ENCODE measurements at regions not wholly inside any gene's neighbourhood (a gene's known extent, or its start where the extent isn't known, plus 50 kb on each side); places are given as distances from the start of the nearest gene placed in this dataset.
"Not testable (repeated sequence)": the region's sequence is repeated elsewhere in the genome, so short reads cannot be mapped to it uniquely, and the experiment has no call there.

GRCh38 chr21:9037588-9038544 lies 1483.5 kb upstream of the TPTE start:
- H3K9me3 ChIP-seq (ENCODE audit: control insufficient read depth, insufficient read depth, low read length); H3K4me3 ChIP-seq (ENCODE audit: low read length); H3K27me3 ChIP-seq (ENCODE audit: control insufficient read depth, insufficient read depth, low read length); DNase-seq (ENCODE audit: low read depth, low spot score); H3K27ac ChIP-seq (ENCODE audit: low read length); H3K4me1 ChIP-seq (ENCODE audit: control insufficient read depth, insufficient read depth, low read length); H3K36me3 ChIP-seq (ENCODE audit: control insufficient read depth, insufficient read depth, low read length): not testable (repeated sequence)
- no CpG with 5 or more reads among the region's 39 CpGs for WGBS (ENCODE audit: insufficient coverage, insufficient read length)

- WGBS (ENCODE audit: insufficient coverage, insufficient read length): no CpG with 5 or more reads among the region's 45 CpGs
Measured at GRCh38 chr21:9039520-9040365, 1481.6 kb upstream of the TPTE start.

GRCh38 chr21:9040406-9040805 lies 1481.0 kb upstream of the TPTE start:
- H3K36me3 ChIP-seq (ENCODE audit: control insufficient read depth, insufficient read depth, low read length); H3K27me3 ChIP-seq (ENCODE audit: control insufficient read depth, insufficient read depth, low read length); H3K4me1 ChIP-seq (ENCODE audit: control insufficient read depth, insufficient read depth, low read length); H3K27ac ChIP-seq (ENCODE audit: low read length); H3K4me3 ChIP-seq (ENCODE audit: low read length); H3K9me3 ChIP-seq (ENCODE audit: control insufficient read depth, insufficient read depth, low read length); DNase-seq (ENCODE audit: low read depth, low spot score): not testable (repeated sequence)
- WGBS (ENCODE audit: insufficient coverage, insufficient read length): no CpG with 5 or more reads among the region's 19 CpGs

More at GRCh38 chr21:9039520-9040365, 1481.6 kb upstream of the TPTE start:
- not testable (repeated sequence) for H3K27ac ChIP-seq (ENCODE audit: low read length); H3K4me1 ChIP-seq (ENCODE audit: control insufficient read depth, insufficient read depth, low read length); H3K9me3 ChIP-seq (ENCODE audit: control insufficient read depth, insufficient read depth, low read length); DNase-seq (ENCODE audit: low read depth, low spot score); H3K36me3 ChIP-seq (ENCODE audit: control insufficient read depth, insufficient read depth, low read length); H3K27me3 ChIP-seq (ENCODE audit: control insufficient read depth, insufficient read depth, low read length); H3K4me3 ChIP-seq (ENCODE audit: low read length)

- not testable (repeated sequence) for H3K9me3 ChIP-seq (ENCODE audit: control insufficient read depth, insufficient read depth, low read length); H3K4me1 ChIP-seq (ENCODE audit: control insufficient read depth, insufficient read depth, low read length); H3K36me3 ChIP-seq (ENCODE audit: control insufficient read depth, insufficient read depth, low read length); H3K27me3 ChIP-seq (ENCODE audit: control insufficient read depth, insufficient read depth, low read length); DNase-seq (ENCODE audit: low read depth, low spot score); H3K4me3 ChIP-seq (ENCODE audit: low read length); H3K27ac ChIP-seq (ENCODE audit: low read length)
- no CpG with 5 or more reads among the region's 33 CpGs for WGBS (ENCODE audit: insufficient coverage, insufficient read length)
Measured at GRCh38 chr21:9041175-9041948, 1480.0 kb upstream of the TPTE start.

- WGBS (ENCODE audit: insufficient coverage, insufficient read length): no CpG with 5 or more reads among the region's 38 CpGs
- DNase-seq (ENCODE audit: low read depth, low spot score); H3K4me3 ChIP-seq (ENCODE audit: low read length); H3K4me1 ChIP-seq (ENCODE audit: control insufficient read depth, insufficient read depth, low read length); H3K36me3 ChIP-seq (ENCODE audit: control insufficient read depth, insufficient read depth, low read length); H3K9me3 ChIP-seq (ENCODE audit: control insufficient read depth, insufficient read depth, low read length); H3K27me3 ChIP-seq (ENCODE audit: control insufficient read depth, insufficient read depth, low read length); H3K27ac ChIP-seq (ENCODE audit: low read length): not testable (repeated sequence)
Measured at GRCh38 chr21:9043089-9043488, 1478.3 kb upstream of the TPTE start.

GRCh38 chr21:9046870-9047269 lies 1474.5 kb upstream of the TPTE start:
- no CpG with 5 or more reads among the region's 14 CpGs for WGBS (ENCODE audit: insufficient coverage, insufficient read length)
- not testable (repeated sequence) for H3K27ac ChIP-seq (ENCODE audit: low read length); H3K9me3 ChIP-seq (ENCODE audit: control insufficient read depth, insufficient read depth, low read length); H3K4me1 ChIP-seq (ENCODE audit: control insufficient read depth, insufficient read depth, low read length); DNase-seq (ENCODE audit: low read depth, low spot score); H3K36me3 ChIP-seq (ENCODE audit: control insufficient read depth, insufficient read depth, low read length); H3K4me3 ChIP-seq (ENCODE audit: low read length); H3K27me3 ChIP-seq (ENCODE audit: control insufficient read depth, insufficient read depth, low read length)

- H3K4me1 ChIP-seq (ENCODE audit: control insufficient read depth, insufficient read depth, low read length); H3K27ac ChIP-seq (ENCODE audit: low read length); H3K9me3 ChIP-seq (ENCODE audit: control insufficient read depth, insufficient read depth, low read length); H3K27me3 ChIP-seq (ENCODE audit: control insufficient read depth, insufficient read depth, low read length); DNase-seq (ENCODE audit: low read depth, low spot score); H3K36me3 ChIP-seq (ENCODE audit: control insufficient read depth, insufficient read depth, low read length); H3K4me3 ChIP-seq (ENCODE audit: low read length): not testable (repeated sequence)
- WGBS (ENCODE audit: insufficient coverage, insufficient read length): no CpG with 5 or more reads among the region's 6 CpGs
Measured at GRCh38 chr21:9067515-9067914, 1453.9 kb upstream of the TPTE start.

GRCh38 chr21:9068622-9069021 lies 1452.8 kb upstream of the TPTE start:
- DNase-seq (ENCODE audit: low read depth, low spot score); H3K4me1 ChIP-seq (ENCODE audit: control insufficient read depth, insufficient read depth, low read length); H3K27ac ChIP-seq (ENCODE audit: low read length); H3K27me3 ChIP-seq (ENCODE audit: control insufficient read depth, insufficient read depth, low read length); H3K9me3 ChIP-seq (ENCODE audit: control insufficient read depth, insufficient read depth, low read length); H3K4me3 ChIP-seq (ENCODE audit: low read length); H3K36me3 ChIP-seq (ENCODE audit: control insufficient read depth, insufficient read depth, low read length): not testable (repeated sequence)
- WGBS (ENCODE audit: insufficient coverage, insufficient read length): no CpG with 5 or more reads among the region's 11 CpGs

- not testable (repeated sequence) for H3K27me3 ChIP-seq (ENCODE audit: control insufficient read depth, insufficient read depth, low read length); H3K4me1 ChIP-seq (ENCODE audit: control insufficient read depth, insufficient read depth, low read length); H3K4me3 ChIP-seq (ENCODE audit: low read length); DNase-seq (ENCODE audit: low read depth, low spot score); H3K9me3 ChIP-seq (ENCODE audit: control insufficient read depth, insufficient read depth, low read length); H3K36me3 ChIP-seq (ENCODE audit: control insufficient read depth, insufficient read depth, low read length); H3K27ac ChIP-seq (ENCODE audit: low read length)
- no CpG with 5 or more reads among the region's 23 CpGs for WGBS (ENCODE audit: insufficient coverage, insufficient read length)
Measured at GRCh38 chr21:9070703-9071102, 1450.7 kb upstream of the TPTE start.

GRCh38 chr21:9073010-9073409 lies 1448.4 kb upstream of the TPTE start:
- not testable (repeated sequence) for H3K27ac ChIP-seq (ENCODE audit: low read length); H3K4me1 ChIP-seq (ENCODE audit: control insufficient read depth, insufficient read depth, low read length); H3K36me3 ChIP-seq (ENCODE audit: control insufficient read depth, insufficient read depth, low read length); H3K9me3 ChIP-seq (ENCODE audit: control insufficient read depth, insufficient read depth, low read length); DNase-seq (ENCODE audit: low read depth, low spot score); H3K27me3 ChIP-seq (ENCODE audit: control insufficient read depth, insufficient read depth, low read length); H3K4me3 ChIP-seq (ENCODE audit: low read length)
- no CpG with 5 or more reads among the region's 22 CpGs for WGBS (ENCODE audit: insufficient coverage, insufficient read length)

All from iPS DF 6.9 (cell line).